ENCODE measurements at regions not wholly inside any gene's neighbourhood (a gene's known extent, or its start where the extent isn't known, plus 50 kb on each side); places are given as distances from the start of the nearest gene placed in this dataset.
A peak's percentile ranks its signal among the peaks of the same experiment; 100 is the strongest.

DNA sequence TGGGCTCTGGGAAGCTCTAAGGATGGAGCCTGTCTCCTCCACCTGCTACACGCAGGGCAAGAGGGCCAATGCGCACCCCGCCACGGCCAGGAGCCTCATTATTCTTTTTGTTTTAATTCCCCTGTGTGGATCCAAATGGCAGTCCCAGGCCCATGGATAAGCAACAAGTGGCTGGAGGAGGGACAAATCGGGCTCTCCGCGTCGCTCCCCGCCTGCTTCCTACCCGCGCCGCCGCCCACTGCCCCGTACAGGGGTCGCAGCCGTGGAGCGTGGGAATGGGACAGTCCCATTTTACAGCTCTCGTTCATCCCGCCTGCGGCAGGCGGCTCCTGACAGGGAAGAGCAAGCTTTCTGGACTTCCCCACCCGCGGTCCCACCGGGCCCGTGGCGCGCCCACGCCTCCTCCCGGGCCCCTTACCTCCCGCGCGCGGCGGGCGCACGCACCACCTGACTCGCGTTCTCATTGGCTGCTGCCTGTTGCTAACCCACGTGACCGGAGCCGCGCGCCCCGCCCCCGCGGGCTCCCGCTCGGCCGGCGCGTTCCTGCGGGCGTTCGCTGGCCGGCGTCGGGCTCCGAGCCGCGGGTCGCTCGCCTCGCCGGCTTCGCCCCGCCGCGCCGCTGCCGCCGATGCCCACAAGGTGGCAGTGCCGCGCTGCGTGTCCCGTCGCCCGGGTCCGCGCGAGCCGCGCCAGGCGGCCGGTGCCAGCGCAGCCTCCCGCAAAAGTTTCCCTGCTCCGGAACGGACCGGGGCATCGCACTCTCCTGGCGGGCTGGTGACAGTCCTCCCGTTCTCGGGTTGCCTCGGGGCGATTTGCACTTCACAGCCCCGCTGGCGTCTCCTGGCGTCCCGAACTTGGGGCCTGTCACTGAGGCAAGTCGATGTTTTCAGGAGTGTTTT lies 93.3 kb downstream of the CD83 start:
- TF ChIP-seq, protein P1, sequence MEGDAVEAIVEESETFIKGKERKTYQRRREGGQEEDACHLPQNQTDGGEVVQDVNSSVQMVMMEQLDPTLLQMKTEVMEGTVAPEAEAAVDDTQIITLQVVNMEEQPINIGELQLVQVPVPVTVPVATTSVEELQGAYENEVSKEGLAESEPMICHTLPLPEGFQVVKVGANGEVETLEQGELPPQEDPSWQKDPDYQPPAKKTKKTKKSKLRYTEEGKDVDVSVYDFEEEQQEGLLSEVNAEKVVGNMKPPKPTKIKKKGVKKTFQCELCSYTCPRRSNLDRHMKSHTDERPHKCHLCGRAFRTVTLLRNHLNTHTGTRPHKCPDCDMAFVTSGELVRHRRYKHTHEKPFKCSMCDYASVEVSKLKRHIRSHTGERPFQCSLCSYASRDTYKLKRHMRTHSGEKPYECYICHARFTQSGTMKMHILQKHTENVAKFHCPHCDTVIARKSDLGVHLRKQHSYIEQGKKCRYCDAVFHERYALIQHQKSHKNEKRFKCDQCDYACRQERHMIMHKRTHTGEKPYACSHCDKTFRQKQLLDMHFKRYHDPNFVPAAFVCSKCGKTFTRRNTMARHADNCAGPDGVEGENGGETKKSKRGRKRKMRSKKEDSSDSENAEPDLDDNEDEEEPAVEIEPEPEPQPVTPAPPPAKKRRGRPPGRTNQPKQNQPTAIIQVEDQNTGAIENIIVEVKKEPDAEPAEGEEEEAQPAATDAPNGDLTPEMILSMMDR (IDR thresholded peaks at IDR 0.05; ENCODE audit: low read length) = peak; percentile 46
- no peak for TF ChIP-seq EZH2phosphoT487 (IDR thresholded peaks at IDR 0.05; ENCODE audit: low read length)
- no peak for TF ChIP-seq EZH2 (optimal IDR thresholded peaks at IDR 0.05; ENCODE audit: low read depth, low read length)

Data from MM.1S (cell line).